ENCODE measurements at regions not wholly inside any gene's neighbourhood (a gene's known extent, or its start where the extent isn't known, plus 50 kb on each side); places are given as distances from the start of the nearest gene placed in this dataset.

GRCh38 chr15:97615114-97615513 lies 345.4 kb upstream of the ARRDC4 start:
- H3K79me2 ChIP-seq = no peaks in the 10 kb centered on the region
- no peaks in the 10 kb centered on the region for H3K36me3 ChIP-seq (replicated peaks; ENCODE audit: insufficient read depth, low read depth)
- no peak overlapping the region for H3K4me3 ChIP-seq
- H3K4me2 ChIP-seq = no peak overlapping the region
- no peak for DNase-seq (ENCODE audit: low spot score)
- H3K9me3 ChIP-seq (ENCODE audit: low read depth) = no peaks in the 10 kb centered on the region
- no peak for TF ChIP-seq EZH2phosphoT487 (IDR thresholded peaks at IDR 0.05; ENCODE audit: low read depth, severe bottlenecking, unreplicated experiment)
- TF ChIP-seq, protein P1, sequence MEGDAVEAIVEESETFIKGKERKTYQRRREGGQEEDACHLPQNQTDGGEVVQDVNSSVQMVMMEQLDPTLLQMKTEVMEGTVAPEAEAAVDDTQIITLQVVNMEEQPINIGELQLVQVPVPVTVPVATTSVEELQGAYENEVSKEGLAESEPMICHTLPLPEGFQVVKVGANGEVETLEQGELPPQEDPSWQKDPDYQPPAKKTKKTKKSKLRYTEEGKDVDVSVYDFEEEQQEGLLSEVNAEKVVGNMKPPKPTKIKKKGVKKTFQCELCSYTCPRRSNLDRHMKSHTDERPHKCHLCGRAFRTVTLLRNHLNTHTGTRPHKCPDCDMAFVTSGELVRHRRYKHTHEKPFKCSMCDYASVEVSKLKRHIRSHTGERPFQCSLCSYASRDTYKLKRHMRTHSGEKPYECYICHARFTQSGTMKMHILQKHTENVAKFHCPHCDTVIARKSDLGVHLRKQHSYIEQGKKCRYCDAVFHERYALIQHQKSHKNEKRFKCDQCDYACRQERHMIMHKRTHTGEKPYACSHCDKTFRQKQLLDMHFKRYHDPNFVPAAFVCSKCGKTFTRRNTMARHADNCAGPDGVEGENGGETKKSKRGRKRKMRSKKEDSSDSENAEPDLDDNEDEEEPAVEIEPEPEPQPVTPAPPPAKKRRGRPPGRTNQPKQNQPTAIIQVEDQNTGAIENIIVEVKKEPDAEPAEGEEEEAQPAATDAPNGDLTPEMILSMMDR (IDR thresholded peaks at IDR 0.05; ENCODE audit: poor library complexity) = no peak
- no peak for TF ChIP-seq EZH2 (IDR thresholded peaks at IDR 0.05; ENCODE audit: borderline replicate concordance)
- no peaks in the 10 kb centered on the region for H3K4me1 ChIP-seq (ENCODE audit: insufficient read depth)
- no peaks in the 10 kb centered on the region for H3K9me2 ChIP-seq (replicated peaks; ENCODE audit: insufficient read depth)
- H2AFZ ChIP-seq = no peak overlapping the region
- H4K20me1 ChIP-seq (ENCODE audit: insufficient read depth, poor library complexity, severe bottlenecking) = no peaks in the 10 kb centered on the region
- no peak overlapping the region for H3K27ac ChIP-seq
- WGBS (ENCODE audit: low lambda C conversion rate, missing lambda C conversion rate) = 83% methylated on average over 1 of the region's 1 CpG
- H3K27me3 ChIP-seq = no peaks in the 10 kb centered on the region

GRCh38 chr15:97623091-97623661 lies 337.3 kb upstream of the ARRDC4 start:
- no peaks in the 10 kb centered on the region for H3K4me1 ChIP-seq (ENCODE audit: insufficient read depth)
- H3K4me3 ChIP-seq = no peak overlapping the region
- DNase-seq (ENCODE audit: low spot score) = no peak
- no peaks in the 10 kb centered on the region for H3K27me3 ChIP-seq
- H3K79me2 ChIP-seq = no peaks in the 10 kb centered on the region
- no peaks in the 10 kb centered on the region for H4K20me1 ChIP-seq (ENCODE audit: insufficient read depth, poor library complexity, severe bottlenecking)
- no peak overlapping the region for H2AFZ ChIP-seq
- WGBS (ENCODE audit: low lambda C conversion rate, missing lambda C conversion rate) = 82% methylated on average over 3 of the region's 3 CpGs
- H3K4me2 ChIP-seq = no peak overlapping the region
- no peaks in the 10 kb centered on the region for H3K36me3 ChIP-seq (replicated peaks; ENCODE audit: insufficient read depth, low read depth)
- no peaks in the 10 kb centered on the region for H3K9me3 ChIP-seq (ENCODE audit: low read depth)
- no peak overlapping the region for H3K27ac ChIP-seq
- no peaks in the 10 kb centered on the region for H3K9me2 ChIP-seq (replicated peaks; ENCODE audit: insufficient read depth)
- TF ChIP-seq EZH2 (IDR thresholded peaks at IDR 0.05; ENCODE audit: borderline replicate concordance) (no peak), EZH2phosphoT487 (IDR thresholded peaks at IDR 0.05; ENCODE audit: low read depth, severe bottlenecking, unreplicated experiment) (no peak)
- TF ChIP-seq, protein P1 (IDR thresholded peaks at IDR 0.05; ENCODE audit: poor library complexity) = no peak

DNA sequence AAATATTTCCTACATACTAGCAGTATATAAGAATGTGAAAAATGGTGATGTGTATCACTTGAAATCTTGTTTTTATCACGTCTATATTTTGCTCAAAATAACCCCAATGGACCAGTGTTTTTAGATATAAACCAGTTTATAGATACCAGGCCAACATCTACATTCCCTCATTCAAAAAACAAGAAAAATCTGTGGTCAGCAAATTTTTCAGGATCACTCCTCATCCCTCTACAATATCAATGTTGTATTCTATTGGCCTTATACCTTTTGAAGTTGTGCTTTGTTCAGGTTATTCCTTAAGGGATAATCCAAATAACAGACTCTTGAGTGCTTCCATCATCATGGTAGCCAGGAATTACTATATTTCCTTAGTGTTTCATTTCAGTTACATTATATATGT lies 332.9 kb upstream of the ARRDC4 start:
- Histone ChIP-seq H3K79me2 (no peaks in the 10 kb centered on the region), H3K9me3 (ENCODE audit: low read depth) (no peaks in the 10 kb centered on the region), H3K27ac (no peak overlapping the region), H3K9me2 (replicated peaks; ENCODE audit: insufficient read depth) (no peaks in the 10 kb centered on the region), H4K20me1 (ENCODE audit: insufficient read depth, poor library complexity, severe bottlenecking) (no peaks in the 10 kb centered on the region), H3K27me3 (no peaks in the 10 kb centered on the region), H3K4me3 (no peak overlapping the region), H2AFZ (no peak overlapping the region), H3K4me2 (no peak overlapping the region), H3K36me3 (replicated peaks; ENCODE audit: insufficient read depth, low read depth) (no peaks in the 10 kb centered on the region), H3K4me1 (ENCODE audit: insufficient read depth) (no peaks in the 10 kb centered on the region)
- DNase-seq (ENCODE audit: low spot score) = no peak
- 62% methylated on average over 1 of the region's 1 CpG for WGBS (ENCODE audit: low lambda C conversion rate, missing lambda C conversion rate)
- TF ChIP-seq, protein P1 (IDR thresholded peaks at IDR 0.05; ENCODE audit: poor library complexity) = no peak
- TF ChIP-seq EZH2phosphoT487 (IDR thresholded peaks at IDR 0.05; ENCODE audit: low read depth, severe bottlenecking, unreplicated experiment) (no peak), EZH2 (IDR thresholded peaks at IDR 0.05; ENCODE audit: borderline replicate concordance) (no peak)
